Activated CD4-positive, alpha-beta T cell treated with anti-CD3 and anti-CD28 coated beads, Interleukin-10, Interleukin-2, amounts not matched to agents 100 ng/mL and 50 ng/mL, durations not matched to agents 16 hours and 8 hours (primary cell): ENCODE measurements at regions not wholly inside any gene's neighbourhood (a gene's known extent, or its start where the extent isn't known, plus 50 kb on each side); places are given as distances from the start of the nearest gene placed in this dataset.
"Not testable (repeated sequence)": the region's sequence is repeated elsewhere in the genome, so short reads cannot be mapped to it uniquely, and the experiment has no call there.

Experiments
- DNase-seq: peaks from one replicate; pipeline ENCODE4 v3.0.0-alpha.2; 2020

DNA sequence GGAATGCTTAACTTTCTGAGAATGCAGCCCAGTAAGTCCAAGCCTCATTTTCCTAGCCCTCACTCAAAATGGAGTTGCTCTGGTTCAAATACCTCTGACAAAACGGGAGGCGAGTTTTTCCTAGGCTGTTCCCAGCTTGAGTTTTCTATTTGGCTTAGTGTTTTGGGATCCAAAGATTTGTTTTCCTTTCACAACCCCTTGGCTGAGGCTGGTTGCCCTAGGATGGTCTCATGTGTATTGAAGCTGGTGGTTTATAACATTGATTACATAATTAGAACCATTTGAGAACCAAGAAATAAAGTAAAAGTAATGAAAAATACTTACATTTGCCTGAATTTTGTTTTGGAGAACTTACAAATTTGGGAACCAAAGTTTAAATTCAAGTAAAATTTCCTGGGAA, 611.1 kb upstream of the LUZP2 start:
- DNase-seq = no peak

DNA sequence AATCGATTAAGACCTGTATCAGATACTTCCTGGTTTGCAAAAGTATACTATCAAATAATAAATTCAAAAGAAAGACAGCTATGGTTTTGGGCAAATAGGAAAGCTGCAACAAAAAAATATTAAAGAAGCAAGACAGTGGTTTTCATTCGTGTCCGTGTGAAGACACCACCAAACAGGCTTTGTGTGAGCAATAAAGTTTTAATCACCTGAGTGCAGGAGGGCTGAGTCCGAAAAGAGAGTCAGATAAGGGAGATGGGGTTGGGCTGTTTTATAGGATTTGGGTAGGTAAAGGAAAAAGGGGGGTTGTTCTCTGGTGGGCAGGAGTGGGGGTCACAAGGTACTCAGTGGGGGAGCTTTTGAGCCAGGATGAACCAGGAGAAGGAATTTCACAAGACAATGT, 609.7 kb upstream of the LUZP2 start:
- DNase-seq = not testable (repeated sequence)

GRCh38 chr11:23893126-23893525, 603.7 kb upstream of the LUZP2 start:
- no peak for DNase-seq

DNA sequence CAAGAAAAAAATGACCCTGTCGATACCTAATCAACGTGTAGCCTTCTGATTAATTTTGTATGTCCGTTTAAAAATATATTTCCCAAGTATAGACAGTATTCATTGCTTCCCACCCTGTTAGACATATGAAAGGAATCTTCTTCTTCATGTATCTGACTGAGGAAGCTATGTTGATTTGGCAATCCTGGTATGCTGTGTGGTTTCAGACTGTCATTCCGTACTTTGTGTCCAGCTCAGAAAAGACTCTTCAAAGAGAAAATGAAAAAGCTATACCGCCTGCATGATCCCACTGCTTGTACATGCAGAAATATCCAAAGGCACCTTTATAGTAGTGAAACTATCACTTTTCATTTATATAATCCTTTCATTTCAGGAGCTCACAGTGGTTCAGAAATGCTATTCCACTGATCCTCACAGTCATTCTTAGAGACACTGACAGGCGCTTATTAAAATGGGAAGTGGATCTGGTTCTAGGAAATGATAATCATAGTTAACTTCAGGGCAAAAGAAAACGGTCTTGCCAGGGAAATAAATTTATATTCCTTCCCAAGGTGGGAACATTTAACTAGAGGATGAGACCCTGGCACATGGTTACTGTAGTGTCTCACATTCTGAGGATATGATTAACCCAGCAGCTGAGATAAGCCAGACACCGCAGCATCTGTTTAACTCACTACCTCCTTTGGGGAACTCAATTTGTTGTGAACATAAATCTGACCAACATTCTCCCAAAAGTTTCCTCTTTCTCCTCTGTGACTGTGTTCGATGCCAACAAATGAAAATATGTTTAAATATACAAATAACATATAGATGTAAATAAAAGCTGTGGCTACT, 599.2 kb upstream of the LUZP2 start:
- DNase-seq = no peak

- DNase-seq = no peak
Measured at GRCh38 chr11:23903044-23903704, 593.7 kb upstream of the LUZP2 start.

GRCh38 chr11:23919455-23919854, 577.4 kb upstream of the LUZP2 start:
- no peak for DNase-seq

DNA sequence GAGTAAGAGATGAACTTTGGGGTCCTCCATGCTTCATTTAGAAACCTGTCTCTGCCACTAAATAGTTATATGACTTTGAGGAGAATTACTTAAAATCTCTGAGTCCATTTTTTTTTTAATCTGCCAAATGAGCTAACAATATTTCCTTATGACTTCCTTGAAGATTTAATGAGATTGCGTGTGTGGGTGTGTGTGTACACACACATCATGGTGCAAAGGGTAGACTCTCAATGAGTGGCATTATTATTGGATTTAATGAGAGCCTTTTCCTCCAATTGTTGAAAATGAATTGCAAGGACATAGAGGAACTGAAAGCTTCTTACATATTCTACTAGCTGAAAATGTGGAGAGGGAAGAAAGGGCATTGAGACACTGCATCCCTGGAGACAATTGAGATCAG, 573.5 kb upstream of the LUZP2 start:
- DNase-seq = no peak

- no peak for DNase-seq
Measured at GRCh38 chr11:23924226-23924625, 572.6 kb upstream of the LUZP2 start.

DNA sequence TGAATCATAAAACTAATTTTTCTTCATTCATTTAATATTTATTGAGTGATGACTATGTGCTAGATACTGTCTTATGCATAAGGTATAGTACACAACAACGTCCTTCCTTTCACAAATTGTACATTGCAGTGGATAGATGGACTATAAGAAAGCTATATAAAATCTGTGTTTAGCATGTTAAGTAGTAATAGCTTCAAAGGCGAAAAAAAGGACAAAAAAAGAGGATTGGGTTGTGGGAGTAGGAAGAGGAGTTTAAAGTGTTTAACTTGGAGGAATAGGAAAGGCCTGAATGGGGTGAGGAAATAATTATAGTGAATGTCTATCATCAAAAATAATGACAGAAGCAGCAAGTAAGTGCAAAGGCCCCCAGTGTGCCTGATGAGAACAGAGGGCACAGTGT, 565.4 kb upstream of the LUZP2 start:
- DNase-seq = no peak

DNA sequence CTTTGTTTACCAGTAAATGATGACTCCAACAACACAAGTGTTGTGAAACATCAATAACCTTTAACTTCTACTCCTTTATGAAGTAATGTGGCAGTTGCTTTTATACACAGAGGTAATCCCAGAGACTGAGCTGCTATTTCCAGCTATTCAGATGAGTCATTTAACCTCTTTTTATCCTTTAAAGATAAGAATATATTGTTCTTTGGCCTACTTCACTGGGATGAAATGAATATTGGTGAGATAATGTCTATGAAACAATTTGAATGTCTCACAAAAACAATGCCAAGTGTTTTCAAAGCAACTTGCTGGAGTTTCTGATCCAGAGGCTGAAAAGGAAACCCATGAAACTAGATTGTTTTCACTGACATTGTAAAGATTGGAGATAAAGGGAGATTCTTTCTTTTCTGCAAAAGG, 564.4 kb upstream of the LUZP2 start:
- no peak for DNase-seq

DNA sequence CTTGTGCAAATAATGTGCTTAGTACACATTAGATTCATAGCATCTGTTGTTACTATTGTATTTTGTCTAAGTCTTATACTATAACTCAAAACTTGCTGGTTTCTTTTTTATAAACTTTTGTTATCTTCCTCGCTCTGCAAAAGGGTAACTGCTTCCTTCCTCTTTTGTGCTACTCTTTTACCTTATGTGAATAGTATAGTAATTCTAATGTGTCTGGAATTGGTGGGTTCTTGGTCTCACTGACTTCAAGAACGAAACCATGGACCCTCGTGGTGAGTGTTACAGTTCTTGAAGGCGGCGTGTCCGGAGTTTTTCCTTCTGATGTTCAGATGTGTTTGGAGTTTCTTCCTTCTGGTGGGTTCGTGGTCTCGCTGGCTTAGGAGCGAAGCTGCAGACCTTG, 563.1 kb upstream of the LUZP2 start:
- no peak for DNase-seq

DNA sequence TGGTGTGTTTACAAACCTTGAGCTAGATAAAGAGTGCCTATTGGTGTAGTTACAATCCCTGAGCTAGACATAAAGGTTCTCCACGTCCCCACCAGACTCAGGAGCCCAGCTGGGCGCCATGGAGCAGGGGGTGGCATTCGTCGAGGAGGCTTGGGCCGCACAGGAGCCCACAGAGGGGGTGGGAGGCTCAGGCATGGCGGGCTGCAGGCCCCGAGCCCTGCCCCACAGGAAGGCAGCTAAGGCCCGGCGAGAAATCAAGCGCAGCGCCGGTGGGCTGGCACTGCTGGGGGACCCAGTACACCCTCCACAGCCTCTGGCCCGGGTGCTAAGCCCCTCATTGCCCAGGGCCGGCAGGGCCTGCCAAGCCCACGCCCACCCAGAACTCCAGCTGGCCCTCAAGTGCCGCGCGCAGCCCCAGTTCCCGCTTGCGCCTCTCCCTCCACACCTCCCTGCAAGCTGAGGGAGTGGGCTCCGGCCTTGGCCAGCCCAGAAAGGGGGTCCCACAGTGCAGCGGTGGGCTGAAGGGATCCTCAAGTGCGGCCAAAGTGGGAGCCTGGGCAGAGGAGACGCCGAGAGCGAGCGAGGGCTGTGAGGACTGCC, 562.1 kb upstream of the LUZP2 start:
- DNase-seq = not testable (repeated sequence)

GRCh38 chr11:23942117-23942815, 554.6 kb upstream of the LUZP2 start:
- DNase-seq = not testable (repeated sequence)

GRCh38 chr11:23944923-23945322, 551.9 kb upstream of the LUZP2 start:
- no peak for DNase-seq

DNA sequence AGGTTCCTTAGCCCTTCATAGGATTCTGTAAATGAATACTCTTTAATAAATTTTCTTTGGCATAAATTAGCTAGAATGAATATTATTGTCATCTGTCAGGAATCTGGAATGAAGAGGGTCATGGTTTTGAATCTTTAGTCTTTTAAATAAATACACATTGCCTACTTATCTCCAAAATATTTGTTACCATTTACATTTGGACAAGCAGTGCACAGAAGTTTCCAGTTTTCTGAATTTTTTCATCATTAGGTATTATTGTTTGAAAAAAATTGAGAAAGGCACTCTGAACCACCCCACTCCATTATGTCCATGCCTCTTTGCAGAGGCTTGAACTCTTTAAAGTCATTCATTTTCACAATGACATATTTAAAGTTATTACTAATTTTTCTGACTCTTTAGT, 549.0 kb upstream of the LUZP2 start:
- DNase-seq = no peak

- DNase-seq = no peak
Measured at GRCh38 chr11:23948851-23949250, 548.0 kb upstream of the LUZP2 start.

DNA sequence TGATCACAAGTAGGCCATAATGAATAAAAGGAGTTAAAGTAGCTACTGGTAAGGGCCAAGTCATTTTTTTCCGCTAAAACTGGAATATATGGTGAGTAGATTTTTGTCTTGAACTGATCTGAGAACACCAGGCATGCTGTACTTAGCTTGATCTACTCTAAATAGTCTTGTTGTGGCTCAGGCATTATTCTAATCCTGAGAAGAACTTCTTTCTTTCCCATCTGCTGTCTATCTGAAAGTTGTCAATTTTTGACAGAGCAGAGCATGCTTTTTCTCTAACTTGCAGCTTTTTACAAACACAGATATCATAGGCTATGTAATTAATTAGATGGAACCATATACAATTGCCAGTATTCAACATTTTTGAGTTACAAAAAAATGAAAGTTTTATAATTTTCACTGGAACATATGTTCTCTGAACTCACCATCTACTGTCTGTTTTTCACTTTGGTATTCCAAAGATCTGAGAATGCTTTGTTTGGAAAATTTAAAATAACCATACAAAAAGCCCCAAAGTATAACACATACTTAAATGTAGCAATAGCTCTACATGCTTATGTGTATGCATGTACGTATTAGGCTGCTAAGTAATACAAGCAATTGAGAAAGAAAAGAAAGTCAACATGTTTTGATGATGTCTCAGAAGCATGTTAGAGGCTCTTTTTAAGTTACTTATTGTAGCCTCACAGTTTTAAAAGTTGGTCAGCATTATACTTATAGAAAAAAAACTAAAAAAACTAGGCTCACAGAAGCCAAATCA, 542.7 kb upstream of the LUZP2 start:
- no peak for DNase-seq

DNA sequence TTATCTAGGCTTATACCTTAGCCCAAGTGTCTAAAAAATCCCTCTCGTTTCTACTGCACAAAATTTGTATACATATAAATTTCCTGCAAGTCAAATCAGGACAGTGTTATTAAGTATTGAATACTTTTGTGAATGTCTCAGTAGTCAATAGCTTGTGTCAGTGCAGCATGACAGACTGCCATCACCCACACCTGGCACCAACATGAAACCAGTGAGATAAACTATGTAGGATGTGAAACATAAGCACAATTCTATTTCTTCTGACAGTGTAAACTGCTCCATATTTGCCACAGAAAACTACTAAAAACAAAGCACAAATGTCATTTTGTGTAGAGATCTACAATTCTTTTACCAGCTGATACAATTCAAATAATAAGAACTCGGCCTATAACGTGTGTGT, 542.1 kb upstream of the LUZP2 start:
- DNase-seq = no peak

DNA sequence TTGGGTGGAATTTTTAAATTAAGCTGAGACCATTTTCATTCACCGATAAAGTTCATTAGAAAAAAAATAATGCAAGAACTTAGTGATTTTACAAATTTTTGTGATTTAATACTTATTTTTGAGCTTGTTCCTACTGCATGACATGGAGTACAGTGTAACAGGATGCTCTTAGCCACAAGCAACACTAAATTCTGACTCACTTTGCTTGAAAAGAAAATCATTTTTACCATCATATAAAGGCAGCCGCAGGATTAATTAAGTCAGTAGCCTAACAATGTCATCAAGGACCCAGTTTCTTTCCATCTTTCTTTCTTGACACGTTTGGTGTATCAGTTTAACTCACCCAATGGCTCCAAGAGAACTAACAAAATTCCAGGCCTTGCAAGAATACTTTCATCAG, 540.3 kb upstream of the LUZP2 start:
- DNase-seq = no peak

DNA sequence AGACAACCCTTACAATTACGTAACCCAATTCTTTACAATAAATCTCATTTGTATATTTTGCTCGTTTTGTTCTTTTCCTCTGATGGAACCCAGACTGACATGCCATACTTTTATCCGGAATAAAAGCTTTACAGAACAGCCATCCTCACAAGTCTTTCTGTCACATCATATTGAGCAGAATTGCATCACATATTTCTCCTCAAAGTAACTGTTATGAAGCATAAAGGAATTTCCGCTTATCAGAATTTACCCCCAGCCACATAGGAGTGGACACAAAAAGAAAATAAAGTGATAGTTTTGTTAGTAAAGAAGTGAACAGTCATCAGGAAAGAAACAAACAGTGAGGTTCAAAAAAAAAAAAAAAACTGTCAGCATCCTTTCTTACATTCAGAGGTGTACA, 539.5 kb upstream of the LUZP2 start:
- DNase-seq = no peak

- no peak for DNase-seq
Measured at GRCh38 chr11:23959462-23959861, 537.4 kb upstream of the LUZP2 start.

GRCh38 chr11:23961503-23962338, 535.1 kb upstream of the LUZP2 start:
- no peak for DNase-seq
